ENCODE measurements at regions not wholly inside any gene's neighbourhood (a gene's known extent, or its start where the extent isn't known, plus 50 kb on each side); places are given as distances from the start of the nearest gene placed in this dataset.
A peak's percentile ranks its signal among the peaks of the same experiment; 100 is the strongest.

- no peak for TF ChIP-seq EZH2 (IDR thresholded peaks at IDR 0.05; ENCODE audit: borderline replicate concordance, low read depth, low read length, poor library complexity, severe bottlenecking)
- TF ChIP-seq CTCF (conservative IDR thresholded peaks at IDR 0.05; ENCODE audit: low read depth, low read length), result no peak
- H3K36me3 ChIP-seq (ENCODE audit: insufficient read depth, low read length, poor library complexity, severe bottlenecking), result no peaks in the 10 kb centered on the region
- CTCF ChIA-PET, result no interaction called here
- H3K4me1 ChIP-seq (ENCODE audit: insufficient read depth, low read length, poor library complexity, severe bottlenecking), result no peaks in the 10 kb centered on the region
- H3K9me3 ChIP-seq (ENCODE audit: low read depth, low read length, poor library complexity, severe bottlenecking), result peaks cover 2% of the 10 kb centered on the region
- H3K4me3 ChIP-seq (ENCODE audit: low read depth, low read length, poor library complexity, severe bottlenecking), result no peak overlapping the region
- H3K27ac ChIP-seq (ENCODE audit: low read depth, low read length, poor library complexity, severe bottlenecking), result no peak overlapping the region
- DNase-seq (ENCODE audit: low spot score), result no peak
- intact Hi-C loops (cut with micrococcal nuclease; ENCODE audit: unreplicated experiment), result no loop called here
- no peaks in the 10 kb centered on the region for H3K27me3 ChIP-seq (replicated peaks; ENCODE audit: insufficient read depth, low read depth, low read length, poor library complexity)
- no TSS peak for BruUV-seq (replicated peaks)
- POLR2A ChIA-PET (ENCODE audit: low non-redundant PET), result no interaction called here
Observed at GRCh38 chr2:126356631-126357030, 299.3 kb upstream of the GYPC start.

GRCh38 chr2:126358122-126358521 lies 297.8 kb upstream of the GYPC start:
- intact Hi-C loops (cut with micrococcal nuclease; ENCODE audit: unreplicated experiment), result loop anchor here (2.0 kb wide), 1 partner anchor 419 kb away; no protein-coding TSS in a partner anchor
- POLR2A ChIA-PET (ENCODE audit: low non-redundant PET), result no interaction called here
- H3K4me3 ChIP-seq (ENCODE audit: low read depth, low read length, poor library complexity, severe bottlenecking), result no peak overlapping the region
- H3K27me3 ChIP-seq (replicated peaks; ENCODE audit: insufficient read depth, low read depth, low read length, poor library complexity), result no peaks in the 10 kb centered on the region
- no peaks in the 10 kb centered on the region for H3K9me3 ChIP-seq (ENCODE audit: low read depth, low read length, poor library complexity, severe bottlenecking)
- BruUV-seq (replicated peaks), result no TSS peak
- CTCF ChIA-PET, result no interaction called here
- H3K4me1 ChIP-seq (ENCODE audit: insufficient read depth, low read length, poor library complexity, severe bottlenecking), result no peaks in the 10 kb centered on the region
- DNase-seq (ENCODE audit: low spot score), result no peak
- TF ChIP-seq EZH2 (IDR thresholded peaks at IDR 0.05; ENCODE audit: borderline replicate concordance, low read depth, low read length, poor library complexity, severe bottlenecking) (no peak), CTCF (conservative IDR thresholded peaks at IDR 0.05; ENCODE audit: low read depth, low read length) (no peak)
- no peak overlapping the region for H3K27ac ChIP-seq (ENCODE audit: low read depth, low read length, poor library complexity, severe bottlenecking)
- no peaks in the 10 kb centered on the region for H3K36me3 ChIP-seq (ENCODE audit: insufficient read depth, low read length, poor library complexity, severe bottlenecking)

DNA sequence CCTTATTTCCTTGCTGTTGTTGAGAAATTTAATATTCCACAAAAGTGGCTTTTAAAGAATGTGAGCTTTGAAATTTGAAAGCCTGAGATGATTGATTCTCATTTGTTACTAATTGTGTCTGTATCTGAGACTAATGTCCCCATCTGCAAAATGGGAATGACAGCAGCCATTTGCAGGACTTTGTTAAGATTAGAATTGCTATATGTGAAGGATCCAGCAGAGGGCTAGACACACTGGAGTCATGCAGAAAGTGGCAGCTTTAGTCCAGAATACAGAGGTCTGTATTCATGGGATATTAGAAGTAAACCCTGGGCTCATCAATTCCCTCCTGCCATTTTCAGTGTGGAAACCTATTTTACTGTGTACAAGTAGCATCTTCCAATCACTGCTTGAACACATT lies 296.5 kb upstream of the GYPC start:
- TF ChIP-seq CTCF (conservative IDR thresholded peaks at IDR 0.05; ENCODE audit: low read depth, low read length) (peak; percentile 36), EZH2 (IDR thresholded peaks at IDR 0.05; ENCODE audit: borderline replicate concordance, low read depth, low read length, poor library complexity, severe bottlenecking) (no peak)
- peak; percentile 47 for DNase-seq (ENCODE audit: low spot score)
- H3K27ac ChIP-seq (ENCODE audit: low read depth, low read length, poor library complexity, severe bottlenecking), result no peak overlapping the region
- H3K27me3 ChIP-seq (replicated peaks; ENCODE audit: insufficient read depth, low read depth, low read length, poor library complexity), result no peaks in the 10 kb centered on the region
- BruUV-seq (replicated peaks), result no TSS peak
- CTCF ChIA-PET, result no interaction called here
- no peak overlapping the region for H3K4me3 ChIP-seq (ENCODE audit: low read depth, low read length, poor library complexity, severe bottlenecking)
- POLR2A ChIA-PET (ENCODE audit: low non-redundant PET), result interaction anchor here (0.6 kb wide), 1 partner anchor 627 kb away, joined by 3 read pairs; no protein-coding TSS in a partner anchor
- H3K9me3 ChIP-seq (ENCODE audit: low read depth, low read length, poor library complexity, severe bottlenecking), result no peaks in the 10 kb centered on the region
- no peaks in the 10 kb centered on the region for H3K36me3 ChIP-seq (ENCODE audit: insufficient read depth, low read length, poor library complexity, severe bottlenecking)
- H3K4me1 ChIP-seq (ENCODE audit: insufficient read depth, low read length, poor library complexity, severe bottlenecking), result no peaks in the 10 kb centered on the region
- intact Hi-C loops (cut with micrococcal nuclease; ENCODE audit: unreplicated experiment), result loop anchor here (2.0 kb wide), 1 partner anchor 417 kb away; no protein-coding TSS in a partner anchor
